OCI-LY1 (cell line): ENCODE measurements at regions not wholly inside any gene's neighbourhood (a gene's known extent, or its start where the extent isn't known, plus 50 kb on each side); places are given as distances from the start of the nearest gene placed in this dataset.

Experiments used
- H2AFZ ChIP-seq: fragments of 200-600 bp; sonication (generic), shearing (Covaris generic); 2 replicates; pipeline ENCODE4 v1.6.0; 2014; ENCODE audit warnings: antibody characterized with exemption, mild to moderate bottlenecking, low read length
- H3F3A ChIP-seq: fragments of 200-600 bp; sonication (generic), shearing (Covaris generic); 2 replicates; pipeline ENCODE4 v1.6.0; 2014; ENCODE audit warnings: mild to moderate bottlenecking, antibody characterized with exemption, low read length, moderate library complexity; ENCODE audit not compliant: insufficient read depth
- H3K27ac ChIP-seq: fragments of 200-600 bp; sonication (generic); 2 replicates; pipeline ENCODE4 v1.5.1; 2014; ENCODE audit warnings: low read length, mixed run types, mild to moderate bottlenecking, low read depth; ENCODE audit not compliant: poor library complexity, severe bottlenecking
- H3K27me3 ChIP-seq: fragments of 200-600 bp; sonication (generic); 2 replicates; pipeline ENCODE4 v1.6.0; 2014; ENCODE audit warnings: antibody characterized with exemption, mild to moderate bottlenecking, low read length, moderate library complexity; ENCODE audit not compliant: insufficient read depth
- H3K36me3 ChIP-seq: fragments of 200-600 bp; sonication (generic); 2 replicates; pipeline ENCODE4 v1.6.1; 2014; ENCODE audit warnings: mild to moderate bottlenecking, antibody characterized with exemption, low read length, moderate library complexity, mixed read lengths; ENCODE audit not compliant: insufficient read depth
- H3K4me1 ChIP-seq: fragments of 200-600 bp; sonication (generic); 2 replicates; pipeline ENCODE4 v1.5.1; 2014; ENCODE audit warnings: mild to moderate bottlenecking, low read length, moderate library complexity; ENCODE audit not compliant: insufficient read depth, severe bottlenecking
- H3K4me2 ChIP-seq: fragments of 200-600 bp; sonication (generic), shearing (Covaris generic); 2 replicates; pipeline ENCODE4 v1.6.1; 2014; ENCODE audit warnings: low read length
- H3K4me3 ChIP-seq: fragments of 200-600 bp; sonication (generic); 2 replicates; pipeline ENCODE4 v1.5.1; 2014; ENCODE audit warnings: low read length, low read depth, mild to moderate bottlenecking, mixed read lengths; ENCODE audit not compliant: poor library complexity, severe bottlenecking
- H3K79me2 ChIP-seq: fragments of 200-600 bp; shearing (Covaris generic); 2 replicates; pipeline ENCODE4 v1.6.1; 2016; ENCODE audit warnings: mixed run types, low read length, mixed read lengths; ENCODE audit not compliant: insufficient read depth
- H3K9ac ChIP-seq: fragments of 200-600 bp; sonication (generic), shearing (Covaris generic); 2 replicates; pipeline ENCODE4 v1.6.1; 2014; ENCODE audit warnings: mild to moderate bottlenecking, low read length, mixed read lengths
- H3K9me2 ChIP-seq: fragments of 200-600 bp; sonication (generic), shearing (Covaris generic); 2 replicates; pipeline ENCODE4 v1.6.1; 2014; ENCODE audit warnings: low read depth, mild to moderate bottlenecking, low read length, mixed read lengths
- H3K9me3 ChIP-seq: fragments of 200-600 bp; shearing (Covaris generic); 2 replicates; pipeline ENCODE4 v1.6.1; 2014; ENCODE audit warnings: low read length, mixed read lengths
- H4K20me1 ChIP-seq: fragments of 200-600 bp; sonication (generic), shearing (Covaris generic); 2 replicates; pipeline ENCODE4 v1.6.0; 2016; ENCODE audit warnings: mild to moderate bottlenecking, low read length; ENCODE audit not compliant: insufficient read depth
- CTCF ChIP-seq: fragments of 200-600 bp; sonication (generic), shearing (Covaris generic); IDR thresholded peaks from 2 replicates; pipeline ENCODE4 v1.5.1; 2017; ENCODE audit warnings: mild to moderate bottlenecking, antibody characterized with exemption, low read length, moderate library complexity, mixed read lengths
- EZH2 ChIP-seq: fragments of 200-600 bp; sonication (generic), shearing (Covaris generic); IDR thresholded peaks from 2 replicates; pipeline ENCODE4 v1.8.0; 2017; ENCODE audit warnings: borderline replicate concordance, mixed run types, mild to moderate bottlenecking, antibody characterized with exemption, low read length, moderate library complexity, mixed read lengths

GRCh38 chr21:28749536-28749935, 243.1 kb downstream of the LTN1 start:
- no peak overlapping the region for H3K27ac ChIP-seq

GRCh38 chr21:28747464-28747863, 245.2 kb downstream of the LTN1 start:
- Histone ChIP-seq H3K27ac (no peak overlapping the region), H3K9ac (no peak overlapping the region), H3K9me3 (no peaks in the 10 kb centered on the region), H3K4me2 (no peak overlapping the region), H3K4me1 (peaks cover 5% of the 10 kb centered on the region), H3K79me2 (no peaks in the 10 kb centered on the region), H3K27me3 (no peaks in the 10 kb centered on the region), H3K36me3 (no peaks in the 10 kb centered on the region), H3K4me3 (no peak overlapping the region), H4K20me1 (no peaks in the 10 kb centered on the region), H3F3A (no peaks in the 10 kb centered on the region), H3K9me2 (no peaks in the 10 kb centered on the region), H2AFZ (no peak overlapping the region)
- TF ChIP-seq CTCF, result no peak
- no peak for TF ChIP-seq EZH2

More at GRCh38 chr21:28749536-28749935, 243.1 kb downstream of the LTN1 start:
- Histone ChIP-seq H3K27me3 (no peaks in the 10 kb centered on the region), H3K4me2 (no peak overlapping the region), H2AFZ (no peak overlapping the region), H4K20me1 (no peaks in the 10 kb centered on the region), H3K4me1 (peaks cover 5% of the 10 kb centered on the region), H3K9me3 (no peaks in the 10 kb centered on the region), H3K79me2 (no peaks in the 10 kb centered on the region), H3K9ac (no peak overlapping the region), H3K9me2 (no peaks in the 10 kb centered on the region), H3F3A (no peaks in the 10 kb centered on the region), H3K36me3 (no peaks in the 10 kb centered on the region), H3K4me3 (no peak overlapping the region)
- no peak for TF ChIP-seq EZH2
- no peak for TF ChIP-seq CTCF

GRCh38 chr21:28746166-28746565, 246.5 kb downstream of the LTN1 start:
- Histone ChIP-seq H3K9me3 (no peaks in the 10 kb centered on the region), H3K36me3 (no peaks in the 10 kb centered on the region), H3K4me2 (no peak overlapping the region), H3K4me3 (no peak overlapping the region), H3K9me2 (no peaks in the 10 kb centered on the region), H3K27ac (no peak overlapping the region), H4K20me1 (no peaks in the 10 kb centered on the region), H2AFZ (no peak overlapping the region), H3K4me1 (peaks cover 5% of the 10 kb centered on the region), H3K27me3 (no peaks in the 10 kb centered on the region), H3K79me2 (no peaks in the 10 kb centered on the region), H3K9ac (no peak overlapping the region), H3F3A (no peaks in the 10 kb centered on the region)
- TF ChIP-seq EZH2 (no peak), CTCF (no peak)
